IMR-90 (cell line): ENCODE measurements at regions not wholly inside any gene's neighbourhood (a gene's known extent, or its start where the extent isn't known, plus 50 kb on each side); places are given as distances from the start of the nearest gene placed in this dataset.
"Not testable (repeated sequence)": the region's sequence is repeated elsewhere in the genome, so short reads cannot be mapped to it uniquely, and the experiment has no call there.

Experiments
- ATAC-seq: fragments of 200-7000 bp; cut with Tn5 transposase; 2 replicates; pipeline ENCODE4 v1.9.1; 2020; ENCODE audit warnings: low read depth, mild to moderate bottlenecking, moderate library complexity
- BruUV-seq: library from RNA; stranded (reverse); fragments of 400-500 nt; replicated peaks from 2 replicates; lab custom pipeline; 2021; lab: Mats Ljungman, UMichigan
- CTCF ChIA-PET: fragments of 300-600 bp; formaldehyde crosslinking; extraction: SDS; loops from one replicate; lab custom pipeline; 2021; ENCODE audit warnings: antibody characterized with exemption; lab: Yijun Ruan, JAX
- POLR2A ChIA-PET: fragments of 300-600 bp; sonication (Branson Sonifier 250); formaldehyde crosslinking; loops from one replicate; lab custom pipeline; 2022; ENCODE audit warnings: antibody characterized with exemption; ENCODE audit not compliant: unreplicated experiment; lab: Charles Lee
- DNase-seq: peaks from one replicate; pipeline ENCODE4 v3.0.0; 2013
- H2AFZ ChIP-seq: replicated peaks from 2 replicates; pipeline ENCODE3; 2013; ENCODE audit warnings: low read length, mild to moderate bottlenecking; ENCODE audit not compliant: poor library complexity
- H2AK5ac ChIP-seq: 2 replicates; pipeline ENCODE4 v1.6.1; 2013; ENCODE audit warnings: low read depth, low read length, inconsistent platforms
- H2AK9ac ChIP-seq: replicated peaks from 2 replicates; pipeline ENCODE3; 2013; ENCODE audit warnings: mild to moderate bottlenecking, low read depth, low read length, moderate library complexity; ENCODE audit not compliant: poor library complexity
- H2BK120ac ChIP-seq: 2 replicates; pipeline ENCODE4 v1.6.1; 2013; ENCODE audit warnings: low read depth, low read length, inconsistent platforms
- H2BK15ac ChIP-seq: 3 replicates; pipeline ENCODE4 v1.6.1; 2013; ENCODE audit warnings: low read depth, low read length, inconsistent platforms
- H2BK20ac ChIP-seq: 2 replicates; pipeline ENCODE4 v1.6.1; 2013; ENCODE audit warnings: low read depth, mild to moderate bottlenecking, inconsistent platforms, low read length, moderate library complexity
- H2BK5ac ChIP-seq: 2 replicates; pipeline ENCODE4 v1.6.1; 2013; ENCODE audit warnings: mild to moderate bottlenecking, low read depth, low read length, inconsistent platforms; ENCODE audit not compliant: poor library complexity, severe bottlenecking
- H3K14ac ChIP-seq: replicated peaks from 2 replicates; pipeline ENCODE4 v1.6.1; 2013; ENCODE audit warnings: low read depth, low read length, inconsistent platforms
- H3K18ac ChIP-seq: 2 replicates; pipeline ENCODE4 v1.6.1; 2013; ENCODE audit warnings: low read depth, low read length, control low read depth
- H3K23ac ChIP-seq: 2 replicates; pipeline ENCODE4 v1.6.1; 2013; ENCODE audit warnings: low read depth, low read length, inconsistent platforms
- H3K27ac ChIP-seq: 2 replicates; pipeline ENCODE4 v1.5.1; 2013; ENCODE audit warnings: mild to moderate bottlenecking, control low read depth, low read length; ENCODE audit not compliant: insufficient read depth
- H3K27me3 ChIP-seq: 2 replicates; pipeline ENCODE4 v1.6.1; 2013; ENCODE audit warnings: low read length; ENCODE audit not compliant: control insufficient read depth, insufficient read depth
- H3K36me3 ChIP-seq: 2 replicates; pipeline ENCODE4 v1.6.1; 2013; ENCODE audit warnings: low read length, mixed read lengths; ENCODE audit not compliant: control insufficient read depth, insufficient read depth
- H3K4ac ChIP-seq: 2 replicates; pipeline ENCODE4 v1.6.1; 2013; ENCODE audit warnings: low read depth, low read length, inconsistent platforms
- H3K4me1 ChIP-seq: 2 replicates; pipeline ENCODE4 v1.6.1; 2013; ENCODE audit warnings: low read length, mixed read lengths; ENCODE audit not compliant: control insufficient read depth, insufficient read depth
- H3K4me2 ChIP-seq: 2 replicates; pipeline ENCODE4 v1.6.1; 2013; ENCODE audit warnings: low read depth, mild to moderate bottlenecking, control low read depth, low read length, moderate library complexity
- H3K4me3 ChIP-seq: 2 replicates; pipeline ENCODE4 v1.5.1; 2013; ENCODE audit warnings: low read depth, mild to moderate bottlenecking, control low read depth, low read length, moderate library complexity; ENCODE audit not compliant: insufficient read depth
- H3K56ac ChIP-seq: 2 replicates; pipeline ENCODE4 v1.6.1; 2013; ENCODE audit warnings: low read length, inconsistent platforms; ENCODE audit not compliant: insufficient read depth; ENCODE audit errors: extremely low read depth
- H3K79me1 ChIP-seq, 2 experiments: 2 replicates each; pipeline ENCODE4 v1.6.1; 2013; ENCODE audit warnings: low read length in 2 of 2, inconsistent platforms in 1 of 2, low read depth in 1 of 2
- H3K9ac ChIP-seq: 2 replicates; pipeline ENCODE4 v1.6.1; 2013; ENCODE audit warnings: low read depth, low read length, control low read depth
- H3K9me1 ChIP-seq: 2 replicates; pipeline ENCODE4 v1.6.1; 2013; ENCODE audit warnings: low read length, inconsistent platforms; ENCODE audit not compliant: insufficient read depth
- H3K9me3 ChIP-seq: 2 replicates; pipeline ENCODE4 v1.6.1; 2013; ENCODE audit warnings: low read length; ENCODE audit not compliant: control insufficient read depth, insufficient read depth
- H4K20me1 ChIP-seq: 2 replicates; pipeline ENCODE4 v1.6.1; 2013; ENCODE audit warnings: low read length, inconsistent platforms; ENCODE audit not compliant: insufficient read depth
- H4K5ac ChIP-seq: 2 replicates; pipeline ENCODE4 v1.6.1; 2013; ENCODE audit warnings: mild to moderate bottlenecking, low read depth, low read length, control low read depth
- H4K8ac ChIP-seq, 2 experiments: 2 replicates each; pipeline ENCODE4 v1.6.1; 2013; ENCODE audit warnings: low read depth in 2 of 2, low read length in 2 of 2, control low read depth in 1 of 2, inconsistent platforms in 1 of 2
- H4K91ac ChIP-seq: 2 replicates; pipeline ENCODE4 v1.6.1; 2013; ENCODE audit warnings: low read depth, low read length, inconsistent platforms; ENCODE audit not compliant: insufficient read depth
- WGBS, 2 experiments: methylation state at CpG; one replicate each; pipeline versions ENCODE4 v1.1.5 to v1.1.7; 2013; ENCODE audit warnings: missing lambda C conversion rate in 2 of 2; ENCODE audit not compliant: insufficient read length in 1 of 2; ENCODE audit errors: extremely low coverage in 2 of 2; 5-methylcytosine and 5-hydroxymethylcytosine counted together
- dilution Hi-C: fragments of 300-500 bp; cut with HindIII; formaldehyde crosslinking; loops from one replicate; pipeline ENCODE4 v1.14.3; 2018; ENCODE audit warnings: low sequenced_read_pairs; ENCODE audit not compliant: unreplicated experiment
- in situ Hi-C: fragments of 300-500 bp; cut with MboI; formaldehyde crosslinking; loops from 3 replicates; pipeline ENCODE4 v1.14.3; 2019; ENCODE audit warnings: low sequenced_read_pairs, inconsistent platforms, mixed read lengths
- intact Hi-C: fragments of 100-400 bp; cut with micrococcal nuclease; formaldehyde crosslinking; loops from 2 replicates; pipeline ENCODE4 v1.10.0; 2022

- H3K4me2 ChIP-seq, H3K56ac ChIP-seq, H2BK5ac ChIP-seq, H3K9me1 ChIP-seq, H2AFZ ChIP-seq, POLR2A ChIA-PET, H2BK120ac ChIP-seq, H2AK9ac ChIP-seq, H3K27me3 ChIP-seq, dilution Hi-C loops, H3K23ac ChIP-seq, H2BK20ac ChIP-seq, H3K4me3 ChIP-seq, H3K79me1 ChIP-seq, H4K8ac ChIP-seq, H4K20me1 ChIP-seq, H2BK15ac ChIP-seq, H3K4ac ChIP-seq, H3K36me3 ChIP-seq, H4K5ac ChIP-seq, H3K4me1 ChIP-seq, H3K18ac ChIP-seq, H3K9ac ChIP-seq, DNase-seq, CTCF ChIA-PET, H2AK5ac ChIP-seq, H3K9me3 ChIP-seq, BruUV-seq, H3K27ac ChIP-seq, H3K14ac ChIP-seq, ATAC-seq, H4K91ac ChIP-seq: not testable (repeated sequence)
- intact Hi-C loops (loop anchor here (5.0 kb wide), 2 partner anchors 311 to 651 kb away; partner anchors contain the start of gene MZT2A), in situ Hi-C loops (loop anchor here (25.0 kb wide), 1 partner anchor 391 kb away; no protein-coding TSS in a partner anchor)
- WGBS, 2 experiments, result 67 to 100% methylated on average over 1 of the region's 5 CpGs
These were observed 275.5 kb downstream of the CCDC74A start for GRCh38 chr2:131803237-131803636.

- H4K20me1 ChIP-seq, H3K9me1 ChIP-seq, H2BK20ac ChIP-seq, H3K79me1 ChIP-seq, H3K36me3 ChIP-seq, POLR2A ChIA-PET, H3K9ac ChIP-seq, H2BK15ac ChIP-seq, H4K5ac ChIP-seq, H4K91ac ChIP-seq, H3K4ac ChIP-seq, H3K14ac ChIP-seq, CTCF ChIA-PET, H2AK9ac ChIP-seq, intact Hi-C loops, H3K56ac ChIP-seq, H2BK5ac ChIP-seq, H2BK120ac ChIP-seq, H2AFZ ChIP-seq, H3K23ac ChIP-seq, H3K27ac ChIP-seq, DNase-seq, dilution Hi-C loops, H3K4me3 ChIP-seq, H3K4me1 ChIP-seq, H3K18ac ChIP-seq, H3K9me3 ChIP-seq, H4K8ac ChIP-seq, H3K4me2 ChIP-seq, BruUV-seq, H2AK5ac ChIP-seq, H3K27me3 ChIP-seq, ATAC-seq: not testable (repeated sequence)
- 33% methylated on average over 1 of the region's 2 CpGs; no CpG with 5 or more reads in 1 of the 2 experiments for WGBS, 2 experiments
- in situ Hi-C loops, result loop anchor here (25.0 kb wide), 1 partner anchor 400 kb away; no protein-coding TSS in a partner anchor
These were observed 284.9 kb downstream of the CCDC74A start for GRCh38 chr2:131812605-131813004.
